Subcutaneous abdominal adipose tissue (tissue), 5 donors: ENCODE measurements at regions not wholly inside any gene's neighbourhood (a gene's known extent, or its start where the extent isn't known, plus 50 kb on each side); places are given as distances from the start of the nearest gene placed in this dataset.
"Not testable (repeated sequence)": the region's sequence is repeated elsewhere in the genome, so short reads cannot be mapped to it uniquely, and the experiment has no call there.

Experiments
- H3K27ac ChIP-seq: one replicate; pipeline ENCODE4 v1.7.0; 2013; ENCODE audit warnings: low read depth, mild to moderate bottlenecking, inconsistent platforms, low read length, moderate library complexity
- H3K27me3 ChIP-seq, 5 donors: one replicate each; pipeline ENCODE4 v1.7.0; 2013; ENCODE audit warnings: low read length in 5 of 5, inconsistent platforms in 1 of 5; ENCODE audit not compliant: control insufficient read depth in 5 of 5, insufficient read depth in 4 of 5
- H3K36me3 ChIP-seq, 5 donors: one replicate each; pipeline ENCODE4 v1.7.0; 2013; ENCODE audit warnings: low read length in 5 of 5; ENCODE audit not compliant: control insufficient read depth in 5 of 5, insufficient read depth in 5 of 5
- H3K4me1 ChIP-seq, 5 donors: one replicate each; pipeline ENCODE4 v1.7.0; 2013; ENCODE audit warnings: low read length in 5 of 5, mild to moderate bottlenecking in 3 of 5, moderate library complexity in 1 of 5; ENCODE audit not compliant: control insufficient read depth in 5 of 5, insufficient read depth in 5 of 5
- H3K4me3 ChIP-seq, 5 donors: one replicate each; pipeline ENCODE4 v1.7.0; 2013; ENCODE audit warnings: low read length in 5 of 5, low read depth in 1 of 5
- H3K9ac ChIP-seq, 5 donors: one replicate each; pipeline ENCODE4 v1.7.0; 2013; ENCODE audit warnings: low read length in 5 of 5, mild to moderate bottlenecking in 4 of 5, moderate library complexity in 3 of 5
- H3K9me3 ChIP-seq, 5 donors: one replicate each; pipeline ENCODE4 v1.7.0; 2013; ENCODE audit warnings: low read length in 5 of 5; ENCODE audit not compliant: control insufficient read depth in 5 of 5
- donor health status: healthy.
- donor health status: healthy.
- donor health status: healthy.
- donor health status: healthy.
- donor health status: healthy.

DNA sequence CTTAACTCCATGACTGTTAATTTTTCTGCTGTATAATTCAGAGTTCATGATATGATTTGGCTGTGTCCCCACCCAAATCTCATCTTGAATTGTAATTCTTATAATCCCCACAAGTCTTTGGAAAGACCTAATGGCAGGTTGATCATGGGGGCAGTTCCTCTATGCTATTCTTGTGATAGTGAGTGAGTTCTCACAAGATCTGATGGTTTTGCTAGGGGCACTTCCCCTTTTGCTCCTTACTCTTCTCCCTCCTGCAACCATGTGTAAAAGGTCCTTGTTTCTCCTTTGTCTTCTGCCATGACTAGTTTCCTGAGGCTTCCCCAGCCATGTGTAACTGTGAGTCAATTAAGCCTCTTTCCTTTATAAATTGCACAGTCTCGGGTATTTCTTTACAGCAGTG lies 1751.9 kb downstream of the ARAP2 start:
- Histone ChIP-seq H3K4me1 (no peaks in the 10 kb centered on the region), H3K9ac (no peak overlapping the region), H3K9me3 (no peaks in the 10 kb centered on the region), H3K4me3 (no peak overlapping the region), H3K27ac (no peak overlapping the region), H3K27me3 (no peaks in the 10 kb centered on the region), H3K36me3 (no peaks in the 10 kb centered on the region)

DNA sequence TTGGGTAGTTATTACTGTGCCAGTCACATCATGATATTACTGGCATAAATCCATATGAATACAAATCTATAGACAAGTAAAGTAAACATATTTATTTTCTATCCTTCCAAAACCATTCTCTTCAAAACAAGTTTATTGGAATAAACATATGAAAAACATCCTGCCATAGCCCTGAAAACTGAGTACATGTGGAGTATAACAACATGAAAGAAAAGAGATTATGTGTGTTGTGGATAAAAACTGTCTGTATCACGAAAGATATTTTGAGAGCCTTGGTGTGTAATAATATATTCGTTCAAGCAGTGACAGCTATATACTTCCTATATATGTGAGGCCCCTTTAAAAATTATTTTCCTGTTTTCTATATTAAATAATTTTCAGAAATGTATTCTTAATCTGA lies 1742.2 kb downstream of the ARAP2 start:
- H3K9me3 ChIP-seq, result peaks cover 0 to 4% (median 0%) of the 10 kb centered on the region in 5 donors
- no peak overlapping the region for H3K4me3 ChIP-seq
- no peaks in the 10 kb centered on the region for H3K4me1 ChIP-seq
- no peak overlapping the region for H3K9ac ChIP-seq
- no peaks in the 10 kb centered on the region for H3K27me3 ChIP-seq
- H3K36me3 ChIP-seq, result no peaks in the 10 kb centered on the region
- no peak overlapping the region for H3K27ac ChIP-seq

DNA sequence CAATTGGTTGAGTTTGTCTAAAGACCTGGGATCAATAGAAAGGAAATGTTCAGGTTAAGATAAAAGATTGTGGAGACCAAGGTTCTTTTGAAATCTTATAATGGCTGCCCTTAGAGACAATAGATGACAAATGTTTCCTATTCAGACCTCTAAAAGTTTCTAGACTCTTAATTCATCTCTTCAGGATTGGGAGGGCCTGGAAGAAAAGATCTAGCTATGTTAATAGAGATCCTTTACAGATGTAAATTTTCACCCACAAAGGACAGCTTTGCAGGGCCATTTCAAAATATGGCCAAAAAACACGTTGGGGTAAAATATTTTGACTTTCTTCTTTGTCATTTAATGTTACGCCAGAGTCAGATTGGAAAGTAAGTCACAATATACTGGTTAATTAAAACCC lies 1739.6 kb downstream of the ARAP2 start:
- not testable (repeated sequence) for H3K9ac ChIP-seq, H3K36me3 ChIP-seq, H3K4me1 ChIP-seq, H3K27me3 ChIP-seq, H3K27ac ChIP-seq, H3K9me3 ChIP-seq, H3K4me3 ChIP-seq

DNA sequence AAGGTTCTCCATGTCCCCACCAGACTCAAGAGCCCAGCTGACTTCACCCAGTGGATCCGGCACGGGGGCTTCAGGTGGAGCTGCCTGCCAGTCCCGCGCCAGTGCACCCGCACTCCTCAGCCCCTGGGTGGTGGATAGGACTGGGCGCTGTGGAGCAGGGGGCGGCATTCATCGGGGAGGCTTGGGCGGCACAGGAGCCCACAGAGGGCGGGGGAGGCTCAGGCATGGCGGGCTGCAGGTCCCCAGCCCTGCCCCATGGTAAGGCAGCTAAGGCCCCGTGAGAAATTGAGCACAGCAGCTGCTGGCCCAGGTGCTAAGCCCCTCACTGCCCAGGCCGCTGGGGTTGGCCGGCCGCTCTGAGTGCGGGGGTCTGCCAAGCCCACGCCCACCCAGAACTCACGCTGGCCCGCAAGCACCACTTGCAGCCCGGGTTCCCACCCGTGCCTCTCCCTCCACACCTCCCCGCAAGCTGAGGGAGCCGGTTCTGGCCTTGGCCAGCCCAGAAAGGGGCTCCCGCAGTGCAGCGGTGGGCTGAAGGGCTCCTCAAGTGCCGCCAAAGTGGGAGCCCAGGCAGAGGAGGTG lies 1737.7 kb downstream of the ARAP2 start:
- H3K4me1 ChIP-seq, H3K9me3 ChIP-seq, H3K27me3 ChIP-seq, H3K9ac ChIP-seq, H3K4me3 ChIP-seq, H3K36me3 ChIP-seq, H3K27ac ChIP-seq: not testable (repeated sequence)

DNA sequence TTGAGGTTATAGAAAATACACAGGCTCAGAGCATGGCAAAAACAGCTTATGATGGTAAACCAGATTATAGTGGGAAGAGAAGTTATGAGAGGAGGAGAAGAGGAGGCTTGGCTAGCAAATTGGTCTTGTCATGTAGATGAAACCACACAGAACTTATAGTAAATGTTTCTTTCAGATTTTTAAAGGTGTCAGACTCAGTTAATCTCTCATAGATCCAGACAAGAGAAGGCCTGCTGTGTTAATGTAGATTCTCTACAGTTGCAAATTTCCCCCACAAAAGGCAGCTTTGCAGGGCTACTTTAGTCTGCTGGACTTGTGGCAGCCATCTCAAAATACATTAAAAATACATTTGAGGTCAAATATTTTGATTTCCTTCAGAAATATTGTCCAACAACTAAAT lies 1731.7 kb downstream of the ARAP2 start:
- Histone ChIP-seq H3K27ac (no peak overlapping the region), H3K9ac (no peak overlapping the region), H3K9me3 (peaks cover 0 to 5% (median 0%) of the 10 kb centered on the region in 5 donors), H3K4me1 (no peaks in the 10 kb centered on the region), H3K36me3 (no peaks in the 10 kb centered on the region), H3K4me3 (no peak overlapping the region), H3K27me3 (no peaks in the 10 kb centered on the region)

DNA sequence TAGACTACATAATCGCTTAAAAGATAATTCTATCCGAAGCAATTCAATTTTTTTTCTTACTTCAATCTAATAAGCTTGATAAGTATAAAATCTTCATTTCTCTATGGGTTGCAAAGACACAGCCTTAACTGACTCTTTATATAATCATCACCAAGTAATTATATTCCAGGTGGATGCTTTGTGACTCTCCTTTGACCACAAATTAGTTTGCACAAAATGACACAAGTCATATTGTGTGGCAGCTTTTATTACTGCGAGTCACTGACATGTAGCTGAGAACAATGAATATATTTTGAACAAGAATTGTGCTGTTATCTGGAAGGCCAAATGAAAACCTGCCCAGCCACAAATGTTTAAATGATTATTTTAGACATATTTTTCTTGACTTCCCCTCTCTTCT lies 1727.8 kb downstream of the ARAP2 start:
- Histone ChIP-seq H3K9ac (no peak overlapping the region), H3K36me3 (no peaks in the 10 kb centered on the region), H3K9me3 (peaks cover 0 to 5% (median 0%) of the 10 kb centered on the region in 5 donors), H3K4me1 (no peaks in the 10 kb centered on the region), H3K27ac (no peak overlapping the region), H3K4me3 (no peak overlapping the region), H3K27me3 (no peaks in the 10 kb centered on the region)

DNA sequence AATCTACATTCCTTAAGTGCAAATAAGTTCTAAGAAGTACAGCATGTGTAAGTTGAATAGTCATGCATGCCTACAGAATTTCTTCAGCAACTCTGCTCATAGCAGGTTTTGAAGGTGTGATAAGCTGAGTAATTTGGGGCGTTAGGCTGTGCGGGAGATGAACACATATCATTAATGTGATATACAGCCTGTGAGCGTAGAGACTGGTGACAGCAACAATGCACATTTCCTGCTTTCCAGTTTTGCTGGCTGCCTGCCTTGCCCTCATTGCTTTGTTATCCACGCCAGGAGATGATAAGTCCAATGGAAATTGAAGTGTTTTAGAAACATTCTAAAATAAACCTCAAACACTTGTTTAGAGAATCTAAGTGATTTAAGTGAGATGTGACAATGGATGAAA lies 1709.4 kb downstream of the ARAP2 start:
- no peak overlapping the region for H3K9ac ChIP-seq
- no peak overlapping the region for H3K27ac ChIP-seq
- H3K4me1 ChIP-seq, result no peaks in the 10 kb centered on the region
- no peaks in the 10 kb centered on the region for H3K9me3 ChIP-seq
- no peaks in the 10 kb centered on the region for H3K36me3 ChIP-seq
- H3K4me3 ChIP-seq, result no peak overlapping the region
- H3K27me3 ChIP-seq, result no peaks in the 10 kb centered on the region

DNA sequence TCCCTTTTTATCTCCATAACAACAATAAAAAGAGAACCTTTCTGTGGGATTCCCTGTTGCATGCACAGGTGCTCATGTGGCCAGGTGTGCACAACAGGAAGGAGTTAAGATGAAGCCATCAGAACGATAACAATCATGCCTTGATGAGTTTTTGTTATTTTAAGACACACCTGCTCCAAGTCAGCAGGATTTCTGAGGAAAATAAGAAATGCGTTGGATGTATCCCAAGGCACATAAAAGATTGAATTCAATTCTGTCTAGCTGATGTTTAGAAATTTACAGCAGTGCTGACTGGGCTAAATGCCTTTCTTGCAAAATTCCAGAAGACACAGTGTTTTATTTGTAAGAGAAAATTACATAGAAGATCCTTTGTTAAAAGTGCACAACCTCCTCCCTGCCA lies 1678.2 kb downstream of the ARAP2 start:
- Histone ChIP-seq H3K27ac (no peak overlapping the region), H3K27me3 (no peaks in the 10 kb centered on the region), H3K4me3 (no peak overlapping the region), H3K4me1 (no peaks in the 10 kb centered on the region), H3K36me3 (no peaks in the 10 kb centered on the region), H3K9ac (no peak overlapping the region), H3K9me3 (no peaks in the 10 kb centered on the region)

DNA sequence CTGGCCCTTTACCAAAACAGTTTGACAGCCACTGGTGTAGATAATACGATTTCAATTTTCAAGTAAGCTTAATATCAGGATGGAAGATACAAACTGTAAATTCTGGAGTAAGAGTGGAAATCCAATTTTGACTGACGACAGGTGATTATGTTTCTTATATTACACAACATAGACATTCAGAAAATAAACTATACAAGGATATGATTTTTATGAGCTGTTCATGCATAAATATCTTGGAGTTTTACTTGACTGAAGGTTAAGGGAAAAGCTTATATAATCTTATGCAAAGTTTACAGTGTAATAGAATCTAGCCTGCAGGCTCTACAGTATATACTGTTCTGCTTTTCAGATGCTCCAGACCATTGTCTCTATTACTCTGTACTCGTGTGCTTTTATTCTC lies 1672.3 kb downstream of the ARAP2 start:
- H3K27me3 ChIP-seq, result no peaks in the 10 kb centered on the region
- H3K9ac ChIP-seq, result no peak overlapping the region
- no peaks in the 10 kb centered on the region for H3K4me1 ChIP-seq
- no peaks in the 10 kb centered on the region for H3K36me3 ChIP-seq
- no peaks in the 10 kb centered on the region for H3K9me3 ChIP-seq
- no peak overlapping the region for H3K4me3 ChIP-seq
- no peak overlapping the region for H3K27ac ChIP-seq

DNA sequence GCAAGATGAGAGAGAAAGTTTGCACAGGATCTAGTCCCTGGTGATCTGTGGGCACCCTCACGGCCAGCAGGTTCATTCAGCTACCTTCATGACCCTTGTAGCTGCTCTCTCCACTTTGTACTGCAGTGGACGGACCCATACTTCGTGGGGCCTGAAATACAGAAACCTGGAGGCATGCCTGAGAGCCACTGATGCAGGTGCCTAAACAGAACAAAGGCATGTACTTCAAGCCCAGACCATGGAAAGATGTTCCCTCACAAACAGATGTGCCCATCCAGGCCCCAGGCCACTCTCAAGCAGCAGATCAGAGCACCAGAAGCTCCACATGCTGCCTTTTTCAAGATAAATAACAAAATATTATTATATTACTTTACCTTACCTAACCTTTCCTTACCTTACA lies 1629.0 kb downstream of the ARAP2 start:
- Histone ChIP-seq H3K4me3 (no peak overlapping the region), H3K27ac (no peak overlapping the region), H3K4me1 (no peaks in the 10 kb centered on the region), H3K36me3 (no peaks in the 10 kb centered on the region), H3K27me3 (no peaks in the 10 kb centered on the region), H3K9ac (no peak overlapping the region), H3K9me3 (no peaks in the 10 kb centered on the region)
